Suppressor macrophage treated with lipopolysaccharide for 4 hours (primary cell): ENCODE measurements at regions not wholly inside any gene's neighbourhood (a gene's known extent, or its start where the extent isn't known, plus 50 kb on each side); places are given as distances from the start of the nearest gene placed in this dataset.
"Not testable (repeated sequence)": the region's sequence is repeated elsewhere in the genome, so short reads cannot be mapped to it uniquely, and the experiment has no call there.

Experiments used
- DNase-seq: peaks from one replicate; pipeline ENCODE4 v3.0.0-alpha.2; 2020

DNA sequence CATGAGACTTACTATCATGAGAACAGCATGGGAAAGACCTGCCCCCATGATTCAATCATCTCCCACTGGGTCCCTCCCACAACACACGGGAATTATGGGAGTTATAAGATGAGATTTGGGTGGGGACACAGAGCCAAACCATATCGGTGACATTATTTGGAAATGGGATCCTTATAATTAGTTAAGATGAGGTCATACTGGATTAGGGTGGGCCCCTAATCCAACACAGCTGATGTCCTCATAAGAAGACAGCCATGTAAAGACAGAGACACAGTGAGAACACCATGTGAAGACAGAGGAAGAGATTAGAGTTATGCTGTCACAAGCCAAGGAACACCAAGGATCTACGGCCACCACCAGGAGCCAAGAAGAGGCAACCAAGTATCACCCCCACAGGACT is 161.7 kb downstream of the SPTSSA start:
- DNase-seq, result no peak

DNA sequence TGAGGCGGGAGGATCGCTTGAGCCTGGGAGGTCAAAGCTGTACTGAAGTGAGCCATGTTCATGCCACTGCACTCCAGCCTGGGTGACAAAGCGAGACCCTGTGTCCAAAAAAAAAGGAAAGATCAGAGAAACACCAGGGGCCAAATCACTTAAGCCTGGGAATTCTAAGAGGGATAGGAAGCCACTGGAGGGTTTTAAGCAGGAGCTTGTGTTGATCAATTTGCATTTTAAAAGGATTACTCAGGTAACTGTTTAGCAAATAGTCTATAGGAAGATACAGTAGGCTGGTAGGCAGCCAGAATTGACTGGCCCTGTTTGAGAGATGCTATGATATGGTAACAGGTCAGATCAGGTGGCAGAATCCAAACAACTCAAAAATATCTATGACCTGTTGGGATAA is 162.7 kb downstream of the SPTSSA start:
- DNase-seq, result no peak

- DNase-seq, result no peak
Measured at GRCh38 chr14:34297786-34298520, 164.1 kb downstream of the SPTSSA start.

- no peak for DNase-seq
Measured at GRCh38 chr14:34283590-34283989, 178.4 kb downstream of the SPTSSA start.

DNA sequence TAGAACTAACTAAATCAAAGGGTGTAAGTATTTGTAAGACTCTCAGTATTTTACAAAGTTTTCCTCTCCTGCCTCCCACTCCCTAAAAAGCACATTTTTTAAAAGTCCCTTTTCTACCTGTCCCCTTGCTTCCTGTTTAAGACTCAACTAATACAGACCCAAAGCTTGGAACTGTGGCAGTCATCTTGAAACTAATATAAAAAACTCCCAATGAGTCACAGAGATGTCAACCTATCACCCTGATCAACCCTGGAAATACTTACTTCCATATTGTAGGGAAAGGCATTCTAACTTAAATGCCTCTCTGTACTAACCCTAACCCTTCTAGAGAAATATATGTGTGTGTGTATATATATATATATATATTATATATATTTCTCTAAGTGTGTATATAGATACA is 184.8 kb downstream of the SPTSSA start:
- DNase-seq, result no peak

DNA sequence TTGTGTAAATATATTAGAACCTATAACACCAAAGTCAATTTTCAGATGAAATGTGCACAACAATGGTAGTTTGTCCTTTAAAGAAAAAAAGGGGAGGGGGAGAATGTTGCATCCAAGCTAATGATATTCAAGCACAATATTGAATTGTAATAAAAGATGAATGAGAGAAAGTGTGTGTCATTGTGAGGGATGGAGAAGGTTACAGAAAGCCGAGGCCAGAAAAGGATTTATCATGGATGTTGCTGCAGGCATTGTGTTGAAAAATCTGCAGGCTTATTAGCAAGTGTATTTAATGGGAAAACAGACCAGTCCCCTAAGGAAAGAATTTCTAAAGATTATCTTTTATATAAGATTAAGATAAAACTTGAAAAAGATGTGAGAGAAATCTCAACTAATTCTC is 186.5 kb downstream of the SPTSSA start:
- DNase-seq, result no peak

GRCh38 chr14:34275078-34275477 is 187.0 kb downstream of the SPTSSA start:
- DNase-seq, result no peak

DNA sequence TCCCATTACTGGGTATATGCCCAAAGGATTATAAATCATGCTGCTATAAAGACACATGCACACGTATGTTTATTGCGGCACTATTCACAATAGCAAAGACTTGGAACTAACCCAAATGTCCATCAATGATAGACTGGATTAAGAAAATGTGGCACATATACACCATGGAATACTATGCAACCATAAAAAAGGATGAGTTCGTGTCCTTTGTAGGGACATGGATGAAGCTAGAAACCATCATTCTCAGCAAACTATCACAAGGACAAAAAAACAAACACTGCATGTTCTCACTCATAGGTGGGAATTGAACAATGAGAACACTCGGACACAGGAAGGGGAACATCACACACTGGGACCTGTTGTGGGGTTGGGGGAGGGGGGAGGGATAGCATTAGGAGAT is 188.3 kb downstream of the SPTSSA start:
- not testable (repeated sequence) for DNase-seq

DNA sequence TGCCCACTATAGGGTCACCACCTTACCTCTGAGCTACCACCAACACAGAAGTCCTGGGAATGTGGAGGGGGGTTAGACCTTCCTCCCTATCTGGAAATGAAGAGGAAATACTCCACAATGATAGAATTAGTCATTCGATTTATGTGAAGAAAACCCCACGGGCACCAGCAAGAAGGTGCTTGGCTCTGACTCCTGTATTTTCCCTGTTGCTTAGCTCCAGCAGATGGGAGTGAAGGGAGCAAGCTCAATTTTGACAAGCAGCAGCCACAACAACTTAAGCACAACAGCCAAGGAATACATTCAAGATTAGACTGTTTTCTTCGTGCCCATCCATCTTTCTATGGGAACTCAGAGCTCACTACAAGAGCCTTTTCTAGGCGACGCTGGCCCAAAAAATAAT is 191.7 kb downstream of the SPTSSA start:
- DNase-seq, result no peak

- DNase-seq, result no peak
Measured at GRCh38 chr14:34266344-34266743, 195.7 kb downstream of the SPTSSA start.

GRCh38 chr14:34262127-34262910 is 199.7 kb downstream of the SPTSSA start:
- DNase-seq, result no peak

GRCh38 chr14:34259996-34260395 is 202.0 kb downstream of the SPTSSA start:
- DNase-seq, result no peak

- DNase-seq, result no peak
Measured at GRCh38 chr14:34258318-34258717, 203.7 kb downstream of the SPTSSA start.

DNA sequence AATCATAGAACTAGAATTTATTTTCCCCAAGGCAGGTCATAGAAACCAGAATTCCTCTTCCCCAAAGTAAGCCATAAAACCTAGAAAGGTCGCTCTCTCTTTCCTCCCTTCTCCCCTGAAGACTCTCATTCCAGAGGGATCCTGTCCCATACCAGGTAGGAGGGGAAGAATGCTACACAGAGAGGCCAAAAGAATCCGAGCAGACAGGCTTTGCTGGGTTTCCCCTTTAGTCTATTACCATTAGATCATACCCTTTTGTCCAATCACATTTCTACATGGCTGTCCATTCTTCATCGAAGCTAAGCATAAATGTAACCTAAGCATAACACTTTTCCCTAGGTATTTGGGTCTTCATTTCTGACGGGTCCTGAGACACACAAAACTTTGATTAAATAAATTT is 204.5 kb downstream of the SPTSSA start:
- no peak for DNase-seq

DNA sequence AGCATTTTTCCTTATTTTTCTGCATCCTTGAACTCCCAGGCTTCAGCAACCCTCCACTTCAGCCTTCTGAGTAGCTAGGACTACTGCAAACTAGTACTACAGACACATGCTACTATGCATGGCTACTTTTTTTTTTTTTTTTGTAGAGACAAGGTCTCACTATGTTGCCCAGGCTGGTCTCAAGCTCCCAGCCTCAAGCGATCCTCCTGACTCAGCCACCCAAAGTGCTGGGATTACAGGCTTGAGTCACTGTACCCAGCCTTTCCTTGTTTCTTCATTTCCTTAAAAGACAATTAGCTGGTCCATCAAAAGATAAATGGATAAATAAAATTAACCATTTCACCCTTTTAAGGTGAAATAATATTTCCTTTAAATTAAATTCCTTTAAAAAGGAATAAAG is 205.8 kb downstream of the SPTSSA start:
- no peak for DNase-seq

- DNase-seq, result no peak
Measured at GRCh38 chr14:34254571-34254970, 207.5 kb downstream of the SPTSSA start.

GRCh38 chr14:34254031-34254430 is 208.0 kb downstream of the SPTSSA start:
- no peak for DNase-seq

DNA sequence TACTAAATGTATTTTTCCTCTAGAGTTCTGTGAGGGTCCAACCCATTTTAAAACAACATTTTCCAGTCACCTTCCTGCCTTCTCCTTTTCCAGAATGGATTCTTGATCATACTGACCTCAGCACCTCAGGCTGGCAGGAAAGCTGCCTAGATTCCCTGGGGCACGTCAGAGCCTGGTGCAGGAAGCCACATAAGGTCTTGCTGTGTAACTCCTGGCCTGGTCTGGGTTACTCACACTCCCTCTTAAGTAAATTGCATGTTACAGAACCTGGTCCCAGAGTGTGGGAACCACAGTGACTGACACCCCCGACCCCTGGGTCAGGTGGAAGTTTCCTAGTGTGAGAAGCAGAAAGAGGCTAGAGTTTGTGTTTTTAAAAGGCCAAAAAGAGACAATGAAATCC is 209.8 kb downstream of the SPTSSA start:
- DNase-seq, result no peak

- no peak for DNase-seq
Measured at GRCh38 chr14:34251662-34252061, 210.4 kb downstream of the SPTSSA start.

GRCh38 chr14:34250959-34251358 is 211.1 kb downstream of the SPTSSA start:
- no peak for DNase-seq

DNA sequence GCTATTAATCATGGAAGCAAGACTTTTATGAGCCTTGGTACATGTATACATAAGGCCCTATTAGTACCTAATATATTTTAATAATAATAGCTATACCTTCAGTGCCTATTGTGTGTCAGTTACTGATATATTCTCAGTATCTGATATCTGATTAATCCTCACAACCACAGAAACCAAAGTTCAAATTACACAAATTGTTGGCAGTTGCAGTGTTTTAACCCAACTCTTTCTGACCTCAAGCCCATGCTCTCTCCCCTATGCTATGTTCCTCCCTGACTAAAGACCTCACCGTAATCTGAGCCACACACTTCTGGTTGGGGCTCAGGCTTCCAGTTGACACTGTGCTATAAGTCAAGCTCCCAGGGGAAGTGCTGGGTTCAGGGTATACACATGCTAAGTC is 214.4 kb downstream of the SPTSSA start:
- DNase-seq, result no peak

GRCh38 chr14:34246206-34246605 is 215.8 kb downstream of the SPTSSA start:
- no peak for DNase-seq

- DNase-seq, result no peak
Measured at GRCh38 chr14:34243401-34243800, 218.6 kb downstream of the SPTSSA start.

- DNase-seq, result no peak
Measured at GRCh38 chr14:34243001-34243400, 219.0 kb downstream of the SPTSSA start.
